ENCODE measurements at regions not wholly inside any gene's neighbourhood (a gene's known extent, or its start where the extent isn't known, plus 50 kb on each side); places are given as distances from the start of the nearest gene placed in this dataset.
"Not testable (repeated sequence)": the region's sequence is repeated elsewhere in the genome, so short reads cannot be mapped to it uniquely, and the experiment has no call there.

DNA sequence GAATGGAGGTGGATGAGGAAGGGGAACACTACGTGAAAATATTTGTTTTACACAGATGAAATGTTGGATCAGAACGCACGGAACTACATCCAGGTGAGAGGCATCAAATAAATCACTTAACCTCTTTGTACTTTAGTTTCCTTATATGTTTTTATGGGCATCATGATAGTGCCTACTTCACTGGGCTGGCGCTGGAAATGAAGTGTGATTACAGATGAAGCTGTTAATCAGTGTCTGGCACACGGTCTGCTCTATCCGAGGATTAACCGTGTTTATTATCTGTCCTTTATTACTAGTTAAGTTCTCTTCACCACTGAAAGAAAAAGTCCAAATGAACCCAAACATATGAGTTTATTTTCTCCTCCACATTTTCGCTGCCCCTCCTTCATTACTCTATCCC is 96.0 kb upstream of the TRABD2B start:
- ATAC-seq (no peak), DNase-seq (ENCODE audit: missing footprints) (no peak)
- intact Hi-C loops (cut with DNase I), result no loop called here

DNA sequence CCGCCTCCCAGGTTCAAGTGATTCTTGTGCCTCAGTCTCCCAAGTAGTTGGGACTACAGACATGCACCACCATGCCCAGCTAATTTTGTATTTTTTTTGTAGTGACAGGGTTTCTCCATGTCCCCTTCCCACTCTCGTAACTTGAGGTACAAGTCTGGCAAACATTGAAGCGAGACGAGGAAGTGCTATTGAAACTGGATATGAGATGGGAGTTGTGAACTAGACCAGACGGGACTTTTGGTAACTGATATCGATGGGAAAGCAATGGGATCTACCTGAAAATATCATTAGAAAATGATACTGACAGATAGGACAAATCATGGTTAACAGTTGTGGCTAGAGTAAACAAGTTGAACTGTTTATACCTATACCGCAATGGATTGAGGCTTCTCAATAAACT is 95.2 kb upstream of the TRABD2B start:
- intact Hi-C loops (cut with DNase I), result no loop called here
- ATAC-seq, result no peak
- no peak for DNase-seq (ENCODE audit: missing footprints)

DNA sequence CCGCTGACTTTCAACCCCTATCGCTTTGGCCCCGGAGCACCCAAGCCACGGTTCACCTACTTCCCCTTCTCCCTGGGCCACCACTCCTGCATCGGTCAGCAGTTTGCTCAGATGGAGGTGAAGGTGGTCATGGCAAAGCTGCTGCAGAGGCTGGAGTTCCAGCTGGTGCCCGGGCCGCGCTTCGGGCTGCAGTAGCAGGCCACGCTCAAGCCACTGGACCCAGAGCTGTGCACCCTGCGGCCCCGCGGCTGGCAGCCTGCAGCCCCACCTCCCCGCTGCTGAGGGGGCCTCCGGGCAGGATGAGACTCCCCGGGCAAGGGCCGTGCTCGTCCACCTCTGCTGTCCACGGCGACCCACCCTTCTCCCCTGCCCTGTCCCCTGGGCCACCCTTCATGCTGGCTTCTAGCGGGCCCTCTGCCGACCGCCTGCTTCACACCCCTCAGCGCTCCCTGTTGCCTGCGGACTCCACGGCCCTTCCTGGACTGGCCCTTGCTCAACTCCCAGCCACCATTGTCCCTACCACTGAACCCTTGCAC is 92.2 kb upstream of the TRABD2B start:
- intact Hi-C loops (cut with DNase I), result no loop called here
- ATAC-seq, result no peak
- no peak for DNase-seq (ENCODE audit: missing footprints)

DNA sequence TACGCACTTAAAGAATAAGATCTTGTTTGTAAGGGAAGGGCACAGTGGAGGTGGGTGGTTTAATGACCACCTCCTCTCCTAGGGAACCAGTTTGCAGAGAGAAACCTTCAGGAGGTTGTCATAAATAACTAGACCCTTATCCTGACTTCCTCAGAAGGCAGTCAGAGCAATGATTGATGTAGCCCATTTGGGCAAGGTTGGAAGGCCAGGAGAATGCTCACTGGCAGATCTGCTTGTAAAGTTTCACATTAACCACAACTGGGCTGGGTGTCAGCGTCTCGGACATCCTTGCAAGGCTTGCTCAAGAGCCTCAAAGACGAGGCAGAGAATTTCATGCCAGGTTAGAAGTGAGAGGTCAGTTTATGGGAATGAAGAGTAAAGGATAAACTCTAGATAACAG is 87.6 kb upstream of the TRABD2B start:
- ATAC-seq (no peak), DNase-seq (ENCODE audit: missing footprints) (no peak)
- intact Hi-C loops (cut with DNase I), result no loop called here

DNA sequence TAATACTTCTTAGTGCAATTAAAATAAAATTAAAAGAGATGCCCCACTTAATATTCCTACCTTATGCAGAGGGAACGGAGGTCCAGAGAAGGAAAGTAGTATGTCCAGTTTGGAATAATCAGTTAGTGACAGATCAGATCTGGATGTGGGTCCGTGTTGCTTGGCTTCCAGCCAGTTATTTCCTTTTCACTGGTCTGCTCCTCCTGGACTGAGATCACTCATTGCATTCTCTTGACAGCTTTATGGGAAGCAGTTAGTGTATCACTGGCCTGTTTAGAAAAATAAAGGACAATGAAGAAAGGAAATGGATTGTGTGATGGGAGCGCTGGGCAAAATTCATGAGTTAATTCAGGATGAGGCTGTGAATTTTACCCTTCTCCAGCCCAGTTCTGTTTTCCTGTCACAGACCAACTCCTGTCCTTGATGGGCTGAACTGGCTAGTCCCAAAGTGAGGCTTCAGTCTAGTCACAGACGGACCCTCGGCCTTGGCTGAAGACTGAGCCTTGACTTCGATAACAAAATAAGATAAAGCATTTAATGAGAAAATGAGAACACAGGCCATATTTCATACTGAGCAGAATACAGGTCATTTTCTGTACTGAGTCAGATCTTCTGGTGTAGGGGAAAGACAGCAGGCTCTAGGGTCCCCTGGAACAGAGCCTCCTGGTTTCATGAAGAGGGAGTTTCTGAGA is 85.2 kb upstream of the TRABD2B start:
- intact Hi-C loops (cut with DNase I), result no loop called here
- no peak for DNase-seq (ENCODE audit: missing footprints)
- no peak for ATAC-seq

DNA sequence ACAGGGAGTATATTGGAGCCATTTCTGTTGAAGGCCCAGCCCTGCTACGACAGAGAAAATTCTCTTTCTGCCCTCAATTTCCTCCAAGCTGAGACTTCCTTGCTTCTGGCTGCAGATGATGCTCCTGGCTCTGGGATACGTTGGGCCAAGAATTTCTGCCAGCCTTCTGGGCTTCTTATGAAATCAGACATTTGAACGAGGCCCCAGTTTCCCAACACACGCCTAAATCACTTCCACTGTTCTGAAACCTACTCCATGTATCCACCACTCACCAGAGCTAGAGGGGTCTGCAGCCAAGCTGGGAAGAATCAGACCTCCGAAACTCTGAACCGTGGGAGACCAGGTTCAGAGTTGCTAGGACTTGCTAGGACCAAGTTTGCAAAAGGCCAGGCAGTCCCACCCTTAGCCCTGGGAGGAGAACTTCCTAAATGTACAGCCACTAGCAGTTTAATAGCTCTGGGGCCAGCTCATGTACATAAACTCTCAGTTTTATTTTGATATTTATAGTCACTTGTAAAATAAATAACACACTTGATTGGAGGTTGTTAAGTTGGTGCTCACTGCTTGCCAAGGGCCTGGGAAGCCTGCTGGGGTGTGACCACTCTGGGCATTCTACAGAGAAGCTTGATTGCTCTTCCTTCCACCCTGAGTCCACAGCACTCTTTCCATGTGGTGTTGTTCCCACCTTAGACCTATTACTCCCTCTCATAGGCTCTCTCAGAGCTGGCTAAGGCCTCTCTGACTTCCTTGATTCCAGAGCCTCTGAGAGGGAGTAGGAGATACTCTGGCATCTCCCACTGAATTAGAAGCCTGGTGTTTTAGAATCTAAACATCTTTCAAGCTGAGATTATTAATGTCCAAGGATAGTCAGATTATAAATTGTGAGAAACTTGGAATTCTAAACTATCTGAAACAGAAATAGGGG is 83.4 kb upstream of the TRABD2B start:
- ATAC-seq (no peak), DNase-seq (ENCODE audit: missing footprints) (no peak)
- intact Hi-C loops (cut with DNase I), result no loop called here

DNA sequence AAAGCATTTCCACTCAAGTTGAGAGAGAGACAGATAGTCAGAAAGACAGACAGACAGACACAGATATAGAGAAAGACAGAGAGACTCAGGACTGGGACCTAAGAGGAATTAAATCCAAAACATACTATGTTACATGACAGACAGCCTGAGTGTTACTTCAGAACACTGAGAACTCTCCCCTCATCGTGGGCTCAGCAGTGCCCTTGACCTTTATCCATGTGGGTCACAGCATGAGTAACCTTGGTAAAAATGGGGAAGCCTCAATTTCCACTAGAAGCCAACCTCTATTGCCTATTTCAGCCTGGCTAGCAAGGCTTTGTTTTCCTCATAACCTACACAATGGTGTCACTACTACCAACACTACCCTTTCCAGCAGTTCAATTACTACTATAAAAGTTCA is 81.9 kb upstream of the TRABD2B start:
- intact Hi-C loops (cut with DNase I), result no loop called here
- no peak for ATAC-seq
- no peak for DNase-seq (ENCODE audit: missing footprints)

DNA sequence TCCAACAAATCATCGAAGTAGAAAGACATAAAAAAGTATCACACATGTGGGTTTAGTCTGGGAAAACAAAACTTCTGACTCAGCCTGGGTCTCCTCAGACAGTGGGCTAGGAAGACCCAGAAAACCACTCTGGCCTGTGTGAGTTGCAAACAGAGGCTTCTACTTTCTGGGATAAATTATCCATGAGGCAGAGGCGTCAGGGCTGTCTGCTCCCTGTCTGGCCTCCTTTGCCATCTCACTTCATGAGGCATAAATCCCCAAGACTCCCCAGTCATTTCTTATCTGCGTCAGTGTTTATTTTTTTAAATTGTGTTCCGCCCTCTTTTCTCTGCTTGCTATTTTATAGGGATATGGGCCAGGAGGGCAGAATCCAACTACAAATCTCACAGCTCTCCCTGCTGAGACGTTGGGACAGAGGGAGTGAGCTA is 80.6 kb upstream of the TRABD2B start:
- intact Hi-C loops (cut with DNase I), result no loop called here
- ATAC-seq (no peak), DNase-seq (ENCODE audit: missing footprints) (no peak)

DNA sequence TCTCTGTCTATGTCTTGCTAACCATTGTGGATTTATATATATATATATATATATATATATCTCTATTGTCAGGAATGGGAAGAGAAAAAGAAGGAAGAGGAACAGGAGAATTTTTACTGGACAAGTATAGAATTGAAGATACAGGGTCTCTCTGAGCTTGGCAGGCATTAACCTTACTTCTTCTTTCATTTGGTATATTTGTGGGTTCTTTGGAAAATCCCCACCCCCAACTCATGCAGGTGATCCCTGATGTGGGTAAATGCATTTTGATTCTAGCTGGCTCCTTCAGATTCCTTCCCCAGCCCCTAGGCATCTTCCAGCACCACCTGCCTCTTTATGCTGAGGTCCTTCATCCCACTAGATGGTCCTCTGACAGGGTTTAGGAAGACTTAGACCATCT is 78.8 kb upstream of the TRABD2B start:
- DNase-seq (ENCODE audit: missing footprints) (no peak), ATAC-seq (no peak)
- intact Hi-C loops (cut with DNase I), result no loop called here

DNA sequence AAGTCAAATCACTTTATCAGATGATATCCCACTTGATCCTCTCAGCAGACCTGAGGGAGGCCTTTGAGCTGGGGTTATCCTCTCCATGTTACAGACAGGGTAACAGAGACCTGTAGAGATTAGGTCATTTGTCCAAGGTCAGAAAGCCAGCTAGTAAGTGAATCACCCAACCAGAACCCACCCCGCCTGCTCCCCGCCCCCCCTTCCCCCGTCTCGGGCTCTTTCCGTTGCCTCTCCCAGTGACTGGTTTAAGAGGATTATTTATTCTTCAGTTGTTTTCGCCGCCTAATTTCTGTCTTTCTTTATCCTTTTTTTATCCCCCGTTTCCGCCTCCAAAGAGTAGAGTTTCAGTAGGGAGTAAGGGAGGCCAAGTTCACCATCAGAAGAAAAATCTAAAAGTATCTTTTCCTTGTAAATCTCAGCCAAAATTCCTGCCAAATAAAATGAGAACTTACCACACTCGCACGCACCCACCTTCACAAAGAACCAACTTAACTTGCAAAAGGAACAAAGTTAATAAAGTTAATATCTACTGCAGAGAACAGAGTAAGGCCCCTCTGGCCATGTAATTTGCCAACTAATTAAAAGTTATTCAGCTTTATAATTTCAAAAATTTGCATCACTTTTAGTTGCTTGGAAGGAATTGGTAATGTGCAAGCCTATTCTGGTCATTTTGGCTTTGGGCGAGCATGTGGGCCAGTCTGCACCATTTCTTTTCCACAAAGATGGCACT is 76.8 kb upstream of the TRABD2B start:
- ATAC-seq, result no peak
- intact Hi-C loops (cut with DNase I), result no loop called here
- no peak for DNase-seq (ENCODE audit: missing footprints)

DNA sequence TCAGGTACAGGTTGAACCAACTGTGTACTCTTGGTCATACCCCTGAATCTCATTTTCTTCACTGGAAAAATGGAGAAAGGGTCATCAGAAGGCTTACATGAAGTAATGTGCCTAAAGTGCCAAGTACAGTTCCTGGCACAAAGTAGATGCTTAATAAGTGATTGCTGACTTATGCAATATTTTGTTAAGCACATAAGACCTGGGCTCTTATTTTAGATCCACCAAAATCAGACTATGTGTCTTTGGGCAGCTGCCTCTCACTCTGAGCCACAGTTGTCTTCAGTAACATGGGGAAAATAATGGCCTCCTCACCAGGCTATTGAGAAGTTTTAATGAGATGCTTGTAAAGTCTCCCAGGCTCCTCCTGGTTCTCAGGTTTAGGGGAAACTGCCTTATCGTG is 74.3 kb upstream of the TRABD2B start:
- ATAC-seq (no peak), DNase-seq (ENCODE audit: missing footprints) (no peak)
- intact Hi-C loops (cut with DNase I), result no loop called here

DNA sequence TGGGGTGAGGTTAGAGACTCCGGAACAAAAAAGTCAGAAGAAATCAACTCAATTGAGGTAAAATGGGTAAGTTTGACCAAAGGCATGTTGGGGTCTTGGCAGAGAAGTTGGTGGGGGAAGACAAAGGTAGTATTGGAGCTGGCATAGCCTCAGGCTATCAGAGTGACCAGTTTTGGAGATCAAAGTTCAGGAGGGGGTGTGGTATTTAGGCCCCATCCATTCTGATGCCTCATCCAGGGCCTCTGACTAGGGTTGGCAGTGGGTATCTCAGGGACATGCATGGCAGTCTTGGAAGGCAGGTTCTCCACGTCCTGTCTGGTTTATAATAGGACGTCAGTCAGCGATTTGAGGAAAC is 73.2 kb upstream of the TRABD2B start:
- intact Hi-C loops (cut with DNase I), result no loop called here
- no peak for DNase-seq (ENCODE audit: missing footprints)
- ATAC-seq, result no peak

DNA sequence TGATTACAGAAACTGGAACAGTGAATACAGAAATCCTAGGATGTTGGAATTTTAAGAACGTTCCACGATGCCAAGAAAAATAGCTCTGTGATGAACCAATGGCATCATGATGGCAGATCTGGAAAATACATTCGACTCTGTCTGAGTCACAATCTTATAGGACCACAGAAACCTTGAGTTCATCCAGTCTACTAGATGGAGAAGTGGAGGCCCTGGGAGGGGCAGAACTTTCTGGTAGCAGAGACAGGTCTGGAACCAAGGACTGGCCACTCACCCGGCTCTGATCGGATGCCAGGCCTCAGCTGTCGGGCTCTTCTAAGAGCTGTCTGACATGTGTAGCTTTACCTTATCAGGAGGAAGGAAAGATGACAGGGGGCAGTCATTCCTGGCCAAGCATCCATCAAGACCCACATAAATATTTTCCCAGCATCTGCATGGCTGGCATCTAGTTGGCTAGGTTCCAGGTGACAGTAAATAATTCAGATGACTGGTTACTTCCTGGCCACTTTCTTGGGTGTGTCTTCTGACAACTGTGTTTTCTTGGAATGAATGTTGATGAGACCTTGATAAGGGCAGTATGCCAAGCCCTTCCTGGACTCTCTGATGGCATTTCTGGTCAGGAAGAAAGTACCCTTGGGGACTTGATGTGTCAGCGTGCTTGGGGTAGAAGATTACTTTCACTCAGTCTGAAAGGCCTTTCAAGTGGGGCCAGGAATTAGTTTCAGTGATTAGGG is 72.6 kb upstream of the TRABD2B start:
- ATAC-seq (no peak), DNase-seq (ENCODE audit: missing footprints) (no peak)
- intact Hi-C loops (cut with DNase I), result loop anchor here (10.0 kb wide), 1 partner anchor 175 kb away; no protein-coding TSS in a partner anchor

DNA sequence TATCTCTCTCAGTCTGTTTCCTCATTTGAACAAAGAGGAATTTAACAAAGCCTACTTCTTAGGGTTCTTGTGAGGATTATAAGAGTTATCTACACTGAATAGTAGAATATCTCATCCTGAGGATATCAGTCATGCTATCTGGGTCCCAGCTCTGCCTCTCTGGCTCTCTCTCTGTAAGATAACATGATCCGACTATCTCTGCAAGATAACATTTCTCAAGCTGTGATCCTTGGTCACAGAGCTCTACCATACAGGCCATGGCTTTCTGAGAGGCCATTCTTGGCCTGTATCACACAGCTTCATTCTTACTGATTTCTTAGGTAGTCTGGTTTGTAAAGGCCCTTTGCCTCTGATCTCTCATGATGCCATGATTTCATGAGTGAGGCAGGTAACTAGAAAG is 71.0 kb upstream of the TRABD2B start:
- intact Hi-C loops (cut with DNase I), result loop anchor here (10.0 kb wide), 1 partner anchor 173 kb away; no protein-coding TSS in a partner anchor
- no peak for ATAC-seq
- DNase-seq (ENCODE audit: missing footprints), result no peak

DNA sequence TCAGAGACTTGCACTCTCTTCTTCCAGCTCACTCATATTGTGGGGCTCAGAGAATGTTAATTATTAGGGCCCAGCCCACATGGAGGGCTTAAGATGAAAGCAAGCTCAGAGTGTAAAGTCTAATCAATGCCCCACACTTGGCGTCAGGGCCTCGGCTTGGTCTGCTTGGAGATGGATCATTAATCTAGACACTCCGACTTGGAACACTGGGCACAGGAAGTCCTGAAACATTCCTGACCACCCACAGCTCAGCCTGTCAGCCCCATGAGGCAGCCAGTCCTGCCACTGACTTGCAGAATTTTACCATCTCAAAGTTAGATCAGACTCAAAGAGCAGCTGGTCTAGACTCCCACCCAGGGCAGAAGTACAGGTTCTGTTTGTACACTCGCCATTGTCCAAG is 69.8 kb upstream of the TRABD2B start:
- no peak for ATAC-seq
- DNase-seq (ENCODE audit: missing footprints), result no peak
- intact Hi-C loops (cut with DNase I), result loop anchor here (10.0 kb wide), 1 partner anchor 172 kb away; no protein-coding TSS in a partner anchor

DNA sequence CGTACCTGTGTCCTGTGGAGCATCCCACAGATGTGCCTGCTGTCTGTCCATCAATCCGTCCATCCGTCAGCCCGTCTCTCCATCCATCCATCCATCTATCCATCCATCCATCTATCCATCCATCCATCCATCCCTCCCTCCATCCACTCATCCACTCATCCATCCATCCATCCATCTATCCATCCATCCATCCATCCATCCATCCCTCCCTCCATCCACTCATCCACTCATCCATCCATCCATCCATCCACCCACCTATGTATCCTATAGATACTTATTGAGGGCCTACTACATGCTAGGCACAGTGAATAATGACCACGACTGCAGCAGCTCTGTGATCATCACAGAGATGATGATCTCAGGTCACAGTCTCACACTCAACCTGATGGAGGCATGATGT is 67.5 kb upstream of the TRABD2B start:
- DNase-seq (ENCODE audit: missing footprints), result not testable (repeated sequence)
- intact Hi-C loops (cut with DNase I), result loop anchor here (10.0 kb wide), 1 partner anchor 170 kb away; no protein-coding TSS in a partner anchor

DNA sequence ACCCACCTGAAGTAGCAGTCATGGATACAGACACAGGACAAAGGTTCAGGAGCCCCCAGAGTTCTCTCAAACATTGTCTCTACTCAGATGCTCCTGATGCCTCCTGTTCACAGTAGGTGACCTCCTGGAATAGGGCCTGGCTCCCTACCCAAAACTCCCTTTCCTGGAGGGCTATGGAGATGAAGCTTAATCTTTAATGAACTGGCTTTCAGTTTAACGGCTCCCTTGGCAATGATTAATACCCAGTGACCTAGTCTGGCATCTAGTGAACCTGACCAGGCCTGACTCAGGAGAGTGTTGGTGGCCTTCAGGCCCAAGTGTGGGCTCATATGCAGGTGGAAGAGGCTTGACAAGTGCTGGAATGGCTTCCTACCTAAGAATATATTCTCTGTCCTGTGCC is 65.2 kb upstream of the TRABD2B start:
- intact Hi-C loops (cut with DNase I), result loop anchor here (10.0 kb wide), 1 partner anchor 168 kb away; no protein-coding TSS in a partner anchor
- no peak for ATAC-seq
- DNase-seq (ENCODE audit: missing footprints), result no peak

More for the DNA sequence above, 67.5 kb upstream of the TRABD2B start:
- not testable (repeated sequence) for ATAC-seq

All from Right ventricle myocardium inferior (tissue), 1 donor.